Trophoblast cell (in vitro differentiated cells and primary cell): ENCODE measurements at regions not wholly inside any gene's neighbourhood (a gene's known extent, or its start where the extent isn't known, plus 50 kb on each side); places are given as distances from the start of the nearest gene placed in this dataset.

Experiments
- DNase-seq, 2 donors: peaks; one replicate each; pipeline ENCODE4 v3.0.0-alpha.2; 2016
- H2AFZ ChIP-seq: 2 replicates; pipeline ENCODE4 v1.6.1; 2013; ENCODE audit warnings: low read length, moderate library complexity, mild to moderate bottlenecking; ENCODE audit not compliant: insufficient read depth, poor library complexity
- H2AK5ac ChIP-seq: 2 replicates; pipeline ENCODE4 v1.6.1; 2013; ENCODE audit warnings: mild to moderate bottlenecking, low read length
- H2BK120ac ChIP-seq: 2 replicates; pipeline ENCODE4 v1.6.1; 2013; ENCODE audit warnings: low read length, mild to moderate bottlenecking, moderate library complexity; ENCODE audit not compliant: insufficient read depth, poor library complexity
- H2BK12ac ChIP-seq: 2 replicates; pipeline ENCODE4 v1.6.1; 2013; ENCODE audit warnings: mild to moderate bottlenecking, low read length, moderate library complexity
- H2BK5ac ChIP-seq: 2 replicates; pipeline ENCODE4 v1.6.1; 2013; ENCODE audit warnings: low read length, low read depth, moderate library complexity, mild to moderate bottlenecking; ENCODE audit not compliant: poor library complexity
- H3K14ac ChIP-seq: 2 replicates; pipeline ENCODE4 v1.6.1; 2013; ENCODE audit warnings: mild to moderate bottlenecking, low read length
- H3K18ac ChIP-seq: 2 replicates; pipeline ENCODE4 v1.6.1; 2013; ENCODE audit warnings: mild to moderate bottlenecking, low read length
- H3K23ac ChIP-seq: 2 replicates; pipeline ENCODE4 v1.6.1; 2013; ENCODE audit warnings: low read length
- H3K27ac ChIP-seq: 2 replicates; pipeline ENCODE4 v1.5.1; 2013; ENCODE audit warnings: low read depth, mild to moderate bottlenecking, inconsistent platforms, low read length, moderate library complexity
- H3K27me3 ChIP-seq: 2 replicates; pipeline ENCODE4 v1.6.1; 2013; ENCODE audit warnings: inconsistent platforms, mild to moderate bottlenecking, low read length, moderate library complexity; ENCODE audit not compliant: insufficient read depth
- H3K36me3 ChIP-seq, 2 experiments: 1 replicate in 1 of 2; 2 replicates in 1 of 2; pipeline ENCODE4 v1.6.1; 2013; ENCODE audit warnings: low read length in 2 of 2, mild to moderate bottlenecking in 2 of 2, moderate library complexity in 1 of 2; ENCODE audit not compliant: insufficient read depth in 2 of 2, control insufficient read depth in 1 of 2
- H3K4ac ChIP-seq: 2 replicates; pipeline ENCODE4 v1.6.1; 2013; ENCODE audit warnings: low read depth, mild to moderate bottlenecking, low read length, moderate library complexity
- H3K4me1 ChIP-seq, 2 experiments: 1 replicate in 1 of 2; 2 replicates in 1 of 2; pipeline ENCODE4 v1.6.1; 2013; ENCODE audit warnings: low read length in 2 of 2, mild to moderate bottlenecking in 2 of 2, moderate library complexity in 1 of 2; ENCODE audit not compliant: insufficient read depth in 2 of 2, control insufficient read depth in 1 of 2
- H3K4me2 ChIP-seq: 2 replicates; pipeline ENCODE4 v1.6.1; 2013; ENCODE audit warnings: inconsistent platforms, mild to moderate bottlenecking, low read length, moderate library complexity
- H3K4me3 ChIP-seq: 2 replicates; pipeline ENCODE4 v1.5.1; 2013; ENCODE audit warnings: mild to moderate bottlenecking, low read depth, low read length, inconsistent platforms
- H3K79me1 ChIP-seq: one replicate; pipeline ENCODE4 v1.6.1; 2013; ENCODE audit warnings: low read length
- H3K79me2 ChIP-seq: 2 replicates; pipeline ENCODE4 v1.6.1; 2013; ENCODE audit warnings: low read length, mild to moderate bottlenecking; ENCODE audit not compliant: control insufficient read depth, insufficient read depth, poor library complexity
- H3K9ac ChIP-seq: 2 replicates; pipeline ENCODE4 v1.6.1; 2013; ENCODE audit warnings: mild to moderate bottlenecking, low read length
- H3K9me3 ChIP-seq: 2 replicates; pipeline ENCODE4 v1.6.1; 2013; ENCODE audit warnings: low read depth, mild to moderate bottlenecking, control low read depth, inconsistent platforms, low read length; ENCODE audit not compliant: insufficient read depth
- H4K12ac ChIP-seq: 2 replicates; pipeline ENCODE4 v1.6.1; 2013; ENCODE audit warnings: low read depth, mild to moderate bottlenecking, low read length, moderate library complexity
- H4K8ac ChIP-seq: 2 replicates; pipeline ENCODE4 v1.6.1; 2013; ENCODE audit warnings: low read depth, mild to moderate bottlenecking, low read length, moderate library complexity
- H4K91ac ChIP-seq: one replicate; pipeline ENCODE4 v1.6.1; 2013; ENCODE audit warnings: low read depth, mild to moderate bottlenecking, low read length, moderate library complexity
- WGBS: extraction: QIAGEN DNeasy Blood & Tissue Kit; methylation state at CpG from one replicate; pipeline ENCODE4 v1.1.7; 2013; ENCODE audit warnings: missing lambda C conversion rate; ENCODE audit not compliant: insufficient read length, insufficient coverage; ENCODE audit errors: extremely low coverage; 5-methylcytosine and 5-hydroxymethylcytosine counted together

GRCh38 chr1:173128742-173129141, 78.0 kb upstream of the TNFSF18 start:
- Histone ChIP-seq H2AFZ (no peak overlapping the region), H3K4me1 (no peaks in the 10 kb centered on the region), H4K91ac (no peak overlapping the region), H3K4me2 (no peak overlapping the region), H3K36me3 (no peaks in the 10 kb centered on the region), H3K79me2 (no peaks in the 10 kb centered on the region), H3K4me3 (no peak overlapping the region), H3K23ac (no peak overlapping the region), H4K12ac (no peak overlapping the region), H2BK120ac (no peak overlapping the region), H3K9me3 (no peaks in the 10 kb centered on the region), H2BK5ac (no peak overlapping the region), H2AK5ac (no peak overlapping the region), H3K79me1 (no peaks in the 10 kb centered on the region), H4K8ac (no peak overlapping the region), H3K4ac (no peak overlapping the region), H3K27ac (no peak overlapping the region), H3K9ac (no peak overlapping the region), H2BK12ac (no peak overlapping the region), H3K14ac (no peak overlapping the region), H3K27me3 (no peaks in the 10 kb centered on the region), H3K18ac (no peak overlapping the region)
- WGBS, result no CpG with 5 or more reads among the region's 2 CpGs
- DNase-seq, result no peak

GRCh38 chr1:173127369-173128307, 76.9 kb upstream of the TNFSF18 start:
- Histone ChIP-seq H4K91ac (no peak overlapping the region), H3K4me2 (no peak overlapping the region), H3K18ac (no peak overlapping the region), H3K4ac (no peak overlapping the region), H2AK5ac (no peak overlapping the region), H3K4me3 (no peak overlapping the region), H4K12ac (no peak overlapping the region), H3K79me1 (peaks cover 2% of the 10 kb centered on the region), H3K9ac (no peak overlapping the region), H2BK12ac (no peak overlapping the region), H2BK120ac (no peak overlapping the region), H3K9me3 (no peaks in the 10 kb centered on the region), H4K8ac (no peak overlapping the region), H3K27me3 (no peaks in the 10 kb centered on the region), H3K14ac (no peak overlapping the region), H3K27ac (no peak overlapping the region), H3K4me1 (peaks cover 7% of the 10 kb centered on the region in 2 experiments), H3K36me3 (no peaks in the 10 kb centered on the region), H2BK5ac (no peak overlapping the region), H3K79me2 (no peaks in the 10 kb centered on the region), H3K23ac (no peak overlapping the region), H2AFZ (no peak overlapping the region)
- DNase-seq, result no peak
- WGBS, result no CpG with 5 or more reads among the region's 12 CpGs

- no peak overlapping the region for H2BK120ac ChIP-seq
- H3K9me3 ChIP-seq, result no peaks in the 10 kb centered on the region
- H3K79me2 ChIP-seq, result no peaks in the 10 kb centered on the region
- no peak overlapping the region for H3K4me2 ChIP-seq
- H3K9ac ChIP-seq, result no peak overlapping the region
- H2AK5ac ChIP-seq, result no peak overlapping the region
- no peak overlapping the region for H3K4ac ChIP-seq
- no peak overlapping the region for H3K4me3 ChIP-seq
- H2BK12ac ChIP-seq, result no peak overlapping the region
- no peak overlapping the region for H3K23ac ChIP-seq
- peaks cover 2% of the 10 kb centered on the region for H3K79me1 ChIP-seq
- H2AFZ ChIP-seq, result no peak overlapping the region
- no peak overlapping the region for H3K14ac ChIP-seq
- H2BK5ac ChIP-seq, result no peak overlapping the region
- no peak overlapping the region for H3K18ac ChIP-seq
- WGBS, result no CpG with 5 or more reads among the region's 2 CpGs
- H4K91ac ChIP-seq, result no peak overlapping the region
- no peaks in the 10 kb centered on the region for H3K27me3 ChIP-seq
- H4K8ac ChIP-seq, result no peak overlapping the region
- H4K12ac ChIP-seq, result no peak overlapping the region
- H3K4me1 ChIP-seq, result peaks cover 7 to 10% of the 10 kb centered on the region in 2 experiments
- H3K27ac ChIP-seq, result no peak overlapping the region
- no peak for DNase-seq
- H3K36me3 ChIP-seq, result no peaks in the 10 kb centered on the region
Measured at GRCh38 chr1:173126421-173126820, 75.7 kb upstream of the TNFSF18 start.

- H4K91ac ChIP-seq, result no peak overlapping the region
- H4K8ac ChIP-seq, result no peak overlapping the region
- no peak overlapping the region for H2AFZ ChIP-seq
- no peak overlapping the region for H3K4ac ChIP-seq
- WGBS, result no CpG with 5 or more reads among the region's 12 CpGs
- H2AK5ac ChIP-seq, result no peak overlapping the region
- H3K18ac ChIP-seq, result no peak overlapping the region
- no peak overlapping the region for H3K4me3 ChIP-seq
- H3K14ac ChIP-seq, result no peak overlapping the region
- peak; percentile 91 to 95 for DNase-seq
- H3K4me1 ChIP-seq, result peaks cover 7 to 10% of the 10 kb centered on the region in 2 experiments
- H2BK12ac ChIP-seq, result no peak overlapping the region
- H3K36me3 ChIP-seq, result no peaks in the 10 kb centered on the region
- H3K79me2 ChIP-seq, result no peaks in the 10 kb centered on the region
- no peak overlapping the region for H4K12ac ChIP-seq
- peak overlapping the region; percentile 28 for H2BK5ac ChIP-seq
- peaks cover 2% of the 10 kb centered on the region for H3K79me1 ChIP-seq
- H3K23ac ChIP-seq, result no peak overlapping the region
- H3K9ac ChIP-seq, result no peak overlapping the region
- H2BK120ac ChIP-seq, result no peak overlapping the region
- H3K4me2 ChIP-seq, result peak overlapping the region; percentile 7
- no peaks in the 10 kb centered on the region for H3K27me3 ChIP-seq
- no peaks in the 10 kb centered on the region for H3K9me3 ChIP-seq
- H3K27ac ChIP-seq, result peak overlapping the region; percentile 26
Measured at GRCh38 chr1:173122958-173123852, 72.5 kb upstream of the TNFSF18 start.
